Nephron (organoid): ENCODE measurements at regions not wholly inside any gene's neighbourhood (a gene's known extent, or its start where the extent isn't known, plus 50 kb on each side); places are given as distances from the start of the nearest gene placed in this dataset.

Experiments
- H3K27ac Mint-ChIP-seq, 3 experiments: 2 replicates each; pipeline ENCODE4 v1.8.0; 2020; ENCODE audit warnings: mixed read lengths in 3 of 3, mild to moderate bottlenecking in 2 of 3, moderate library complexity in 1 of 3
- H3K27me3 Mint-ChIP-seq: 2 replicates; pipeline ENCODE4 v1.8.0; 2021; ENCODE audit warnings: low read depth, mild to moderate bottlenecking, moderate library complexity, mixed read lengths
- H3K36me3 Mint-ChIP-seq: 2 replicates; pipeline ENCODE4 v1.8.0; 2020; ENCODE audit warnings: low read depth, mixed read lengths
- H3K4me1 Mint-ChIP-seq: 2 replicates; pipeline ENCODE4 v1.8.0; 2020; ENCODE audit warnings: mixed read lengths
- H3K4me3 Mint-ChIP-seq, 3 experiments: 2 replicates each; pipeline ENCODE4 v1.8.0; 2020; ENCODE audit warnings: mild to moderate bottlenecking in 3 of 3, mixed read lengths in 3 of 3, moderate library complexity in 2 of 3
- H3K9me3 Mint-ChIP-seq: 2 replicates; pipeline ENCODE4 v1.8.0; 2020; ENCODE audit warnings: mixed read lengths
- CTCF ChIP-seq, 3 experiments: fragments of 200-600 bp; sonication (generic); IDR thresholded peaks; one replicate each; pipeline ENCODE4 v1.5.0; 2021; ENCODE audit warnings: antibody characterized with exemption in 3 of 3; ENCODE audit not compliant: unreplicated experiment in 3 of 3

GRCh38 chr4:36692586-36692985 is 411.2 kb downstream of the DTHD1 start:
- Mint-ChIP-seq H3K27me3 (no peaks in the 10 kb centered on the region), H3K9me3 (peaks cover 13% of the 10 kb centered on the region), H3K36me3 (no peaks in the 10 kb centered on the region), H3K4me1 (no peaks in the 10 kb centered on the region), H3K4me3 (no peak overlapping the region), H3K27ac (no peak overlapping the region)
- no peak for TF ChIP-seq CTCF (IDR thresholded peaks at IDR 0.05; ENCODE audit: unreplicated experiment in 3 of 3)

- Mint-ChIP-seq H3K36me3 (no peaks in the 10 kb centered on the region), H3K9me3 (peaks cover 9% of the 10 kb centered on the region), H3K4me3 (no peak overlapping the region), H3K27me3 (no peaks in the 10 kb centered on the region), H3K4me1 (no peaks in the 10 kb centered on the region), H3K27ac (no peak overlapping the region)
- TF ChIP-seq CTCF (IDR thresholded peaks at IDR 0.05; ENCODE audit: unreplicated experiment in 3 of 3): no peak
Measured at GRCh38 chr4:36702245-36702644, 420.8 kb downstream of the DTHD1 start.

GRCh38 chr4:36704289-36704688 is 422.9 kb downstream of the DTHD1 start:
- no peaks in the 10 kb centered on the region for H3K36me3 Mint-ChIP-seq
- TF ChIP-seq CTCF (IDR thresholded peaks at IDR 0.05; ENCODE audit: unreplicated experiment in 3 of 3): no peak
- H3K27ac Mint-ChIP-seq: no peak overlapping the region
- H3K4me3 Mint-ChIP-seq: no peak overlapping the region
- H3K27me3 Mint-ChIP-seq: no peaks in the 10 kb centered on the region
- H3K9me3 Mint-ChIP-seq: peaks cover 9% of the 10 kb centered on the region
- no peaks in the 10 kb centered on the region for H3K4me1 Mint-ChIP-seq

- Mint-ChIP-seq H3K4me3 (no peak overlapping the region), H3K27me3 (no peaks in the 10 kb centered on the region), H3K9me3 (no peaks in the 10 kb centered on the region), H3K36me3 (no peaks in the 10 kb centered on the region), H3K27ac (no peak overlapping the region), H3K4me1 (no peaks in the 10 kb centered on the region)
- TF ChIP-seq CTCF (IDR thresholded peaks at IDR 0.05; ENCODE audit: unreplicated experiment in 3 of 3): no peak
Measured at GRCh38 chr4:36709991-36710390, 428.6 kb downstream of the DTHD1 start.

- Mint-ChIP-seq H3K36me3 (no peaks in the 10 kb centered on the region), H3K4me1 (no peaks in the 10 kb centered on the region), H3K4me3 (no peak overlapping the region), H3K9me3 (no peaks in the 10 kb centered on the region), H3K27me3 (no peaks in the 10 kb centered on the region), H3K27ac (no peak overlapping the region)
- TF ChIP-seq CTCF (IDR thresholded peaks at IDR 0.05; ENCODE audit: unreplicated experiment in 3 of 3): no peak
Measured at GRCh38 chr4:36712013-36712412, 430.6 kb downstream of the DTHD1 start.

GRCh38 chr4:36716874-36717273 is 435.5 kb downstream of the DTHD1 start:
- Mint-ChIP-seq H3K9me3 (no peaks in the 10 kb centered on the region), H3K4me1 (no peaks in the 10 kb centered on the region)
- TF ChIP-seq CTCF (IDR thresholded peaks at IDR 0.05; ENCODE audit: unreplicated experiment in 3 of 3): no peak

More at GRCh38 chr4:36716874-36717273, 435.5 kb downstream of the DTHD1 start:
- Mint-ChIP-seq H3K27me3 (no peaks in the 10 kb centered on the region), H3K36me3 (no peaks in the 10 kb centered on the region), H3K27ac (no peak overlapping the region), H3K4me3 (no peak overlapping the region)
